ENCODE measurements at regions not wholly inside any gene's neighbourhood (a gene's known extent, or its start where the extent isn't known, plus 50 kb on each side); places are given as distances from the start of the nearest gene placed in this dataset.

DNA sequence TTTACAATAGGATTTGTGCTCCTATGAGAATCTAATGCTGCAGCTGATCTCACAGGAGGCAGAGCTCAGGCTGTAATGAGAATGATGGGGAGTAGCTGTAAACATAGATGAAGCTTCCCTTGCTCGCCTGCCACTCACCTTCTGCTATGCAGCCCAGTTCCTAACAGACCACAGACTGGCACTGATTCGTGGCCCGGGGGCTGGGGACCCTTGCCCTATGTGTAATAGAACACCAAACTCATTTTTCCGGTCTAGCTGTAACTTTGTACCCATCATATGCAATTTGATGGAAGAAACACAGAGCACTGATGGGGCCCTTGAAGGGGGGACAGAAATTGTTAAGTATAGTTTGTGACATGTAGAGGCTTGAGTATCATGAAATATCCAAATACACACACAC lies 79.6 kb upstream of the OR5AK2 start:
- DNase-seq (no peak), ATAC-seq (no peak)
- TF ChIP-seq, protein P1, sequence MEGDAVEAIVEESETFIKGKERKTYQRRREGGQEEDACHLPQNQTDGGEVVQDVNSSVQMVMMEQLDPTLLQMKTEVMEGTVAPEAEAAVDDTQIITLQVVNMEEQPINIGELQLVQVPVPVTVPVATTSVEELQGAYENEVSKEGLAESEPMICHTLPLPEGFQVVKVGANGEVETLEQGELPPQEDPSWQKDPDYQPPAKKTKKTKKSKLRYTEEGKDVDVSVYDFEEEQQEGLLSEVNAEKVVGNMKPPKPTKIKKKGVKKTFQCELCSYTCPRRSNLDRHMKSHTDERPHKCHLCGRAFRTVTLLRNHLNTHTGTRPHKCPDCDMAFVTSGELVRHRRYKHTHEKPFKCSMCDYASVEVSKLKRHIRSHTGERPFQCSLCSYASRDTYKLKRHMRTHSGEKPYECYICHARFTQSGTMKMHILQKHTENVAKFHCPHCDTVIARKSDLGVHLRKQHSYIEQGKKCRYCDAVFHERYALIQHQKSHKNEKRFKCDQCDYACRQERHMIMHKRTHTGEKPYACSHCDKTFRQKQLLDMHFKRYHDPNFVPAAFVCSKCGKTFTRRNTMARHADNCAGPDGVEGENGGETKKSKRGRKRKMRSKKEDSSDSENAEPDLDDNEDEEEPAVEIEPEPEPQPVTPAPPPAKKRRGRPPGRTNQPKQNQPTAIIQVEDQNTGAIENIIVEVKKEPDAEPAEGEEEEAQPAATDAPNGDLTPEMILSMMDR (IDR thresholded peaks at IDR 0.05) = no peak
- Histone ChIP-seq H3K4me3 (no peak overlapping the region), H3K9me3 (no peaks in the 10 kb centered on the region), H3K4me1 (ENCODE audit: low read depth) (peaks cover 17% of the 10 kb centered on the region), H3K36me3 (ENCODE audit: low read depth) (no peaks in the 10 kb centered on the region)
- intact Hi-C loops (cut with DNase I, micrococcal nuclease) = no loop called here

DNA sequence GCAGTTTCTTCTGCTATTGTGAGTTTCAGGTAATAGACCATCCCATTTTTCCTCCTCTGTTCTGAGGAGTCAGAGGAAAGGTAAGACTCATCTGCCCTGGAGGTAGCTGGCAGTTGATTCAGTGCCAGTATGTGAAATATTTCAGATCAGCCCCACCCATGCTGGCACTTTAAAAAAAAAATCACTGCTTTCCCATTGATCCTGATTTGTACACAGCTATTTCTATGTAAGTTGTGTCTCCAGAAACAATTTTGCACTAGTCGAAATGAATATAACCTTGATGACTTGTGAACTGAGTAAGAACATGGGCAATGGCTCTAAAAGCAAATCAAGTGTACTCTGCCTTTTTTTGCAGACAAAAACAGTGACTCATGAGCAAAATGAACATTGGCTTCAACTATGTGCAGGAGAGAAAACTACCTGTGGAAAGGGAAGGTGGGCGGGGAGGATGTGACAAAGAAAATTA lies 82.0 kb upstream of the OR5AK2 start:
- TF ChIP-seq, protein P1 (IDR thresholded peaks at IDR 0.05) = no peak
- DNase-seq = no peak
- ATAC-seq = peak; percentile 54
- no peaks in the 10 kb centered on the region for H3K36me3 ChIP-seq (ENCODE audit: low read depth)
- no peak overlapping the region for H3K4me3 ChIP-seq
- intact Hi-C loops (cut with DNase I, micrococcal nuclease) = no loop called here
- H3K4me1 ChIP-seq (ENCODE audit: low read depth) = peaks cover 17% of the 10 kb centered on the region
- H3K9me3 ChIP-seq = no peaks in the 10 kb centered on the region

DNA sequence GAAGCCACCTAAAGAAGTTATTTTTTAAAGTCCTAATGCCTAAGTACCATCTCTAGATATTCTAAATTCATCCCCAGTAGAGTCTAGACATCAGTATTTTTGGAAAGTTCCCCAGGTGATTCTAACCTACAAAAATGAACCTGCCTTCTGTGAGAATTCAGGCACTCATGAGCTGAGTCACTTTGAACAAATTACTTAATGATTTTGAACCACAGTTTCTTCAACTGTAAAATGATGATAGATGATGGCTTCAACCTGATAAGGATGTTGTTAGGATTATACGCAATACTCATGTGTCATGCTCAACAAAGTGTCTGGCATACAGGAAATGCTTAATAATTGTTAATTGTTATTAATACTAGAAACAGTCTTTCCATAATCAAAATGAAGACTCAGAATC lies 82.8 kb upstream of the OR5AK2 start:
- H3K9me3 ChIP-seq = no peaks in the 10 kb centered on the region
- ATAC-seq = no peak
- DNase-seq = no peak
- H3K4me3 ChIP-seq = no peak overlapping the region
- H3K36me3 ChIP-seq (ENCODE audit: low read depth) = no peaks in the 10 kb centered on the region
- TF ChIP-seq, protein P1 (IDR thresholded peaks at IDR 0.05) = no peak
- intact Hi-C loops (cut with DNase I, micrococcal nuclease) = no loop called here
- peaks cover 17% of the 10 kb centered on the region for H3K4me1 ChIP-seq (ENCODE audit: low read depth)

DNA sequence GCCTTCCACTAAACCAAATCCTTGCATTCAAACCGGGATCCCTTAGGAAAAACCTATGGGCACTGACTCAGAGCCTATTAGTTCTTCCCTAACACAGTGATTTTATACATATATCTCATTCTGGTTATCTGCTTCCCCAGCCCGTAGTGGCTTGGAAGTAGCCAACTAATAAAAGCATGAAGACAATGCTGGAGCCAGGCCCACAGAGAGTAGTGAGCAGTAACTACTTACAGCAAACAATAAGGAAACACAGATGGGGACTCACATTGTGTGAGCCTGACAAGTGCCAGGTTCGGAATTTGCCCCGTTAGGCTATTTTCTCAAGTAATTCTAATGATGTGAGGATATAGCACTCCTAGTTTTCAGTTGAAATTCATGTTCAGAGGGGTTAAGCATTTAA lies 83.3 kb upstream of the OR5AK2 start:
- peak; percentile 78 for ATAC-seq
- peak in 1 of 3 donors; percentile 58 for DNase-seq
- Histone ChIP-seq H3K36me3 (ENCODE audit: low read depth) (no peaks in the 10 kb centered on the region), H3K4me3 (no peak overlapping the region), H3K9me3 (no peaks in the 10 kb centered on the region), H3K4me1 (ENCODE audit: low read depth) (peaks cover 17% of the 10 kb centered on the region)
- intact Hi-C loops (cut with DNase I, micrococcal nuclease) = no loop called here
- TF ChIP-seq, protein P1 (IDR thresholded peaks at IDR 0.05) = no peak

DNA sequence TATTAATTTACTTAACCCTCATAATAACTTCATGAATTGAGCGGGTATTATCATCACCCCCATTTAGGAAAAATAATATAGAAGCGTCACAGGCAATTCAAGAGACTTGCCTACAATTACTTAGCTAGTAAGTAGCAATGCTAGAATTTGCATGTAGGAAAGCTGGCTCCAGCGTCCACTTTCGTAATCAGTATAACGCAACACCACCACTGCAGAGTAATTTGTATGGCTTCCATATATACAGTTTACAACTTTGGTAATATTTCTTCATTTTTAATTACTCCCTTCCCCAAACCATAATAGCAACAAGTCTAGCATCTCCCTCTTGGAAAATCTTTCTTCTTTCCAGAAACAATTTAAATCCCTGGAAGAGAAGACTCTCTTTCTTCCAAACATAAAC lies 89.9 kb upstream of the OR5AK2 start:
- H3K36me3 ChIP-seq (ENCODE audit: low read depth) = no peaks in the 10 kb centered on the region
- TF ChIP-seq, protein P1 (IDR thresholded peaks at IDR 0.05) = no peak
- ATAC-seq (no peak), DNase-seq (no peak)
- H3K4me1 ChIP-seq (ENCODE audit: low read depth) = no peaks in the 10 kb centered on the region
- no peaks in the 10 kb centered on the region for H3K9me3 ChIP-seq
- intact Hi-C loops (cut with DNase I, micrococcal nuclease) = no loop called here
- no peak overlapping the region for H3K4me3 ChIP-seq
